Mesothelial cell of epicardium (in vitro differentiated cells): ENCODE measurements at regions not wholly inside any gene's neighbourhood (a gene's known extent, or its start where the extent isn't known, plus 50 kb on each side); places are given as distances from the start of the nearest gene placed in this dataset.

Source experiments
- DNase-seq, 2 experiments: peaks; one replicate each; pipeline ENCODE4 v3.0.0; 2021; ENCODE audit warnings: low spot score in 2 of 2; ENCODE audit not compliant: unreplicated experiment in 2 of 2
- H3K27ac Mint-ChIP-seq: 2 replicates; pipeline ENCODE4 v1.8.0; 2021; ENCODE audit warnings: mixed read lengths
- H3K27me3 Mint-ChIP-seq: 2 replicates; pipeline ENCODE4 v1.8.0; 2021; ENCODE audit warnings: low read depth, mixed read lengths
- H3K36me3 Mint-ChIP-seq: 2 replicates; pipeline ENCODE4 v1.8.0; 2021; ENCODE audit warnings: mixed read lengths
- H3K4me1 Mint-ChIP-seq: 2 replicates; pipeline ENCODE4 v1.8.0; 2021; ENCODE audit warnings: mixed read lengths
- H3K4me3 Mint-ChIP-seq: 2 replicates; pipeline ENCODE4 v1.8.0; 2021; ENCODE audit warnings: mild to moderate bottlenecking, moderate library complexity, mixed read lengths
- H3K9me3 Mint-ChIP-seq: 2 replicates; pipeline ENCODE4 v1.8.0; 2021; ENCODE audit warnings: mixed read lengths
- CTCF ChIP-seq: fragments of 200-600 bp; sonication (generic); IDR thresholded peaks from one replicate; pipeline ENCODE4 v1.5.0; 2021; ENCODE audit warnings: antibody characterized with exemption; ENCODE audit not compliant: unreplicated experiment

DNA sequence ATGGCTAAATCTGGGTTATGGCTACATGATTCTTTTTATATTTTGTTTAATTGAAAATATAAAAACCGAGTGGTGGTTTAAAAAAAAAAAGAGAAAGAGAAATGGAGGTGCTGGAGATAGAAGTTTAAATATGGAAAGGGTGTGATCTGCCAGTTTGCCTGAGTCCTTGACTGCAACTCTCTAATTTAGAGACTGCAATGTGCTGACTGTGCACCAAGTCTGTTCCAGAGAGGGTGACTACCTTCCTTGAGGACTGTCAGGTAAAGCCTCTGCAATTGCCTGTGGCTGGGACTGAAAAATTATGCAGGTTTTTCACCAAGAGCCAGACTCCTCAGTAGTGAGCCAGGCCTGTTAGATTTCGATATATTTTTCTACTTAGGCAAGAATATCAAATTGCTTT lies 1326.3 kb downstream of the BRINP3 start:
- no peak for TF ChIP-seq CTCF
- H3K4me1 Mint-ChIP-seq = no peaks in the 10 kb centered on the region

GRCh38 chr1:189152685-189153084 lies 1325.0 kb downstream of the BRINP3 start:
- Mint-ChIP-seq H3K27me3 (no peaks in the 10 kb centered on the region), H3K27ac (no peak overlapping the region), H3K36me3 (no peaks in the 10 kb centered on the region), H3K9me3 (no peaks in the 10 kb centered on the region), H3K4me3 (no peak overlapping the region), H3K4me1 (no peaks in the 10 kb centered on the region)
- TF ChIP-seq CTCF = no peak
- DNase-seq = no peak

More for the DNA sequence above, 1326.3 kb downstream of the BRINP3 start:
- no peak overlapping the region for H3K4me3 Mint-ChIP-seq
- no peaks in the 10 kb centered on the region for H3K27me3 Mint-ChIP-seq
- no peaks in the 10 kb centered on the region for H3K9me3 Mint-ChIP-seq
- H3K36me3 Mint-ChIP-seq = no peaks in the 10 kb centered on the region
- no peak overlapping the region for H3K27ac Mint-ChIP-seq
- DNase-seq = no peak

GRCh38 chr1:189158155-189158554 lies 1319.5 kb downstream of the BRINP3 start:
- H3K4me3 Mint-ChIP-seq = no peak overlapping the region
- no peak for TF ChIP-seq CTCF
- H3K27me3 Mint-ChIP-seq = no peaks in the 10 kb centered on the region
- no peak overlapping the region for H3K27ac Mint-ChIP-seq
- no peaks in the 10 kb centered on the region for H3K4me1 Mint-ChIP-seq
- peaks cover 5% of the 10 kb centered on the region for H3K9me3 Mint-ChIP-seq
- H3K36me3 Mint-ChIP-seq = no peaks in the 10 kb centered on the region
- DNase-seq = no peak

- Mint-ChIP-seq H3K27me3 (no peaks in the 10 kb centered on the region), H3K36me3 (no peaks in the 10 kb centered on the region), H3K27ac (no peak overlapping the region), H3K4me1 (no peaks in the 10 kb centered on the region), H3K4me3 (no peak overlapping the region), H3K9me3 (peaks cover 20% of the 10 kb centered on the region)
- DNase-seq = no peak
- TF ChIP-seq CTCF = no peak
Measured at GRCh38 chr1:189175889-189176288, 1301.8 kb downstream of the BRINP3 start.

- no peaks in the 10 kb centered on the region for H3K36me3 Mint-ChIP-seq
- no peak overlapping the region for H3K4me3 Mint-ChIP-seq
- DNase-seq = no peak
- H3K4me1 Mint-ChIP-seq = no peaks in the 10 kb centered on the region
- no peak overlapping the region for H3K27ac Mint-ChIP-seq
- TF ChIP-seq CTCF = no peak
- H3K9me3 Mint-ChIP-seq = no peaks in the 10 kb centered on the region
- peaks cover 2% of the 10 kb centered on the region for H3K27me3 Mint-ChIP-seq
Measured at GRCh38 chr1:189180057-189180456, 1297.6 kb downstream of the BRINP3 start.

DNA sequence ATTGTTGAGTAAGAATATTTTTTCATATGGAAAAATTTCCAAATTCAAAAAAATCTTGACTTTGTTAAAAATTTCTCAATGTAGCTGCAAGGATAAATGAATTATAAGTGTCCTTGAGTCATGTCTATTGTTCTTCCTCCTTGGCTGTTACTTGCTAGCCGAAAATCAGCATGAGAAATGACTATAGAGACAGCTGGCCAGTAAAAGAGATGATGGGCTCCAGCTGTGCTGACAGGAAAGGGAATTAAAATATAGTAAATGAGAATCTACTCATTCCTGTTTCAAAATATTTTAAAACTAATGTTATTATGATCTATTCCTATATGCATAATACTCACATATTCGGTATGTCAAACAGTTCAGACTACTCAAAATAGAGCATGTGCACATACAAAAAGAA lies 1292.6 kb downstream of the BRINP3 start:
- Mint-ChIP-seq H3K36me3 (no peaks in the 10 kb centered on the region), H3K4me3 (no peak overlapping the region), H3K27ac (no peak overlapping the region), H3K9me3 (no peaks in the 10 kb centered on the region), H3K27me3 (peaks cover 2% of the 10 kb centered on the region), H3K4me1 (no peaks in the 10 kb centered on the region)
- DNase-seq = no peak
- TF ChIP-seq CTCF = no peak
